SK-N-SH (cell line): ENCODE measurements at regions not wholly inside any gene's neighbourhood (a gene's known extent, or its start where the extent isn't known, plus 50 kb on each side); places are given as distances from the start of the nearest gene placed in this dataset.

ENCODE experiments used
- EZH2phosphoT487 ChIP-seq: fragments of 200-600 bp; sonication (generic); IDR thresholded peaks from 2 replicates; pipeline ENCODE4 v1.6.1; 2017; ENCODE audit warnings: low read depth, mixed run types, mild to moderate bottlenecking, antibody characterized with exemption, moderate library complexity, borderline replicate concordance
- JUND ChIP-seq: IDR thresholded peaks from 2 replicates; pipeline ENCODE4 v1.4.0; 2012
- NFIC ChIP-seq: IDR thresholded peaks from 2 replicates; pipeline ENCODE4 v1.4.0; 2012; ENCODE audit warnings: borderline replicate concordance
- RAD21 ChIP-seq: IDR thresholded peaks from 2 replicates; pipeline ENCODE4 v1.6.1; 2012; ENCODE audit warnings: mild to moderate bottlenecking, low read length
- RXRA ChIP-seq: IDR thresholded peaks from 2 replicates; pipeline ENCODE4 v1.4.0; 2012; ENCODE audit warnings: low read depth, mild to moderate bottlenecking, borderline replicate concordance
- SIN3A ChIP-seq: IDR thresholded peaks from 2 replicates; pipeline ENCODE4 v1.6.1; 2012; ENCODE audit warnings: low read depth, mild to moderate bottlenecking, low read length, moderate library complexity, borderline replicate concordance
- TAF1 ChIP-seq: IDR thresholded peaks from 2 replicates; pipeline ENCODE4 v1.6.1; 2012; ENCODE audit warnings: low read depth, mild to moderate bottlenecking, low read length, moderate library complexity, borderline replicate concordance
- YY1 ChIP-seq: IDR thresholded peaks from 2 replicates; pipeline ENCODE4 v1.4.0; 2012; ENCODE audit warnings: low read depth, mild to moderate bottlenecking
- TF ChIP-seq, protein P1 (sequence below): fragments of 200-600 bp; sonication (generic); IDR thresholded peaks from 2 replicates; pipeline ENCODE4 v1.6.1; 2017; ENCODE audit warnings: antibody characterized with exemption, mild to moderate bottlenecking, moderate library complexity

DNA sequence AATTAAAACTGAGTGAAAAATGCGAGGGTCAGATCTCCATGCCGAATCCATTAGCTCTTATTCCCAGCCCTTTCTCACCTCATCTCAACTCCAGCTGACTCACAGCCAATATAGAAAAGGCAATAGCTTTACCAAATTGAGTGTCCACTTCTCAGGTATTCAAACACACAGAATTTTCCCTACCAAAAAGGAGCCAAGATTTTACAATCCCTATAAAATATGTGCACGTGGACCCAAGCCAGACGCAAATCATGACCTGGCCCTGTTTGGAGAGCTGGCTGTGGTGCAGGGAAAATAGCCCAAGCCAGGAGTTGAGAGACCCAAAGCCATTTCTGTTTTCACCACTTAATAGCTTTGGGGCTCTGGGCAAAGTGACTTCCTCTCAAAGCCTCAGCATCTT is 379.7 kb upstream of the AUTS2 start:
- TF ChIP-seq, protein P1, sequence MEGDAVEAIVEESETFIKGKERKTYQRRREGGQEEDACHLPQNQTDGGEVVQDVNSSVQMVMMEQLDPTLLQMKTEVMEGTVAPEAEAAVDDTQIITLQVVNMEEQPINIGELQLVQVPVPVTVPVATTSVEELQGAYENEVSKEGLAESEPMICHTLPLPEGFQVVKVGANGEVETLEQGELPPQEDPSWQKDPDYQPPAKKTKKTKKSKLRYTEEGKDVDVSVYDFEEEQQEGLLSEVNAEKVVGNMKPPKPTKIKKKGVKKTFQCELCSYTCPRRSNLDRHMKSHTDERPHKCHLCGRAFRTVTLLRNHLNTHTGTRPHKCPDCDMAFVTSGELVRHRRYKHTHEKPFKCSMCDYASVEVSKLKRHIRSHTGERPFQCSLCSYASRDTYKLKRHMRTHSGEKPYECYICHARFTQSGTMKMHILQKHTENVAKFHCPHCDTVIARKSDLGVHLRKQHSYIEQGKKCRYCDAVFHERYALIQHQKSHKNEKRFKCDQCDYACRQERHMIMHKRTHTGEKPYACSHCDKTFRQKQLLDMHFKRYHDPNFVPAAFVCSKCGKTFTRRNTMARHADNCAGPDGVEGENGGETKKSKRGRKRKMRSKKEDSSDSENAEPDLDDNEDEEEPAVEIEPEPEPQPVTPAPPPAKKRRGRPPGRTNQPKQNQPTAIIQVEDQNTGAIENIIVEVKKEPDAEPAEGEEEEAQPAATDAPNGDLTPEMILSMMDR: no peak
- no peak for TF ChIP-seq SIN3A
- TF ChIP-seq EZH2phosphoT487: no peak
- no peak for TF ChIP-seq JUND
- no peak for TF ChIP-seq YY1
- TF ChIP-seq NFIC: no peak
- no peak for TF ChIP-seq RXRA
- no peak for TF ChIP-seq TAF1
- no peak for TF ChIP-seq RAD21
